KMS-11 (cell line): ENCODE measurements at regions not wholly inside any gene's neighbourhood (a gene's known extent, or its start where the extent isn't known, plus 50 kb on each side); places are given as distances from the start of the nearest gene placed in this dataset.

Source experiments
- H2AFZ ChIP-seq: fragments of 200-600 bp; sonication (generic); 2 replicates; pipeline ENCODE4 v1.6.1; 2016; ENCODE audit warnings: antibody characterized with exemption, mixed run types, low read depth
- H3K27ac ChIP-seq: fragments of 200-600 bp; sonication (generic); 2 replicates; pipeline ENCODE4 v1.6.1; 2016; ENCODE audit warnings: mild to moderate bottlenecking, mixed run types
- H3K27me3 ChIP-seq: fragments of 200-600 bp; sonication (generic); 2 replicates; pipeline ENCODE4 v1.6.1; 2017; ENCODE audit warnings: mild to moderate bottlenecking, low read depth, mixed run types, moderate library complexity; ENCODE audit not compliant: insufficient read depth
- H3K36me3 ChIP-seq: fragments of 200-600 bp; sonication (generic); 2 replicates; pipeline ENCODE4 v1.6.1; 2017; ENCODE audit warnings: mild to moderate bottlenecking, mixed run types; ENCODE audit not compliant: insufficient read depth
- H3K4me1 ChIP-seq: fragments of 200-600 bp; sonication (generic); 2 replicates; pipeline ENCODE4 v1.6.1; 2016; ENCODE audit warnings: mild to moderate bottlenecking, low read depth, mixed run types; ENCODE audit not compliant: poor library complexity, severe bottlenecking
- H3K4me2 ChIP-seq: fragments of 200-600 bp; sonication (generic); 2 replicates; pipeline ENCODE4 v1.7.0; 2016; ENCODE audit warnings: mild to moderate bottlenecking, mixed run types
- H3K4me3 ChIP-seq: fragments of 200-600 bp; sonication (generic); IDR thresholded peaks from 2 replicates; pipeline ENCODE4 v1.6.1; 2017; ENCODE audit warnings: low read depth, low read length, mixed read lengths; ENCODE audit not compliant: insufficient read depth
- H3K79me2 ChIP-seq: fragments of 200-600 bp; sonication (generic); 2 replicates; pipeline ENCODE4 v1.6.1; 2016; ENCODE audit warnings: low read depth, mixed run types; ENCODE audit not compliant: insufficient read depth
- H3K9ac ChIP-seq: fragments of 200-600 bp; sonication (generic); 2 replicates; pipeline ENCODE4 v1.6.1; 2016; ENCODE audit warnings: mild to moderate bottlenecking, mixed run types
- H4K20me1 ChIP-seq: fragments of 200-600 bp; sonication (generic); 2 replicates; pipeline ENCODE4 v1.6.1; 2016; ENCODE audit warnings: mild to moderate bottlenecking, mixed run types; ENCODE audit not compliant: insufficient read depth
- CTCF ChIP-seq: fragments of 200-600 bp; sonication (generic); conservative IDR thresholded peaks from 2 replicates; pipeline ENCODE4 v1.6.1; 2017; ENCODE audit warnings: low read depth, mild to moderate bottlenecking, antibody characterized with exemption, low read length, moderate library complexity, mixed read lengths

GRCh38 chr16:79334127-79334526 lies 266.4 kb downstream of the MAF start:
- Histone ChIP-seq H3K4me3 (no peak overlapping the region), H3K4me2 (no peak overlapping the region), H2AFZ (no peak overlapping the region), H3K27me3 (no peaks in the 10 kb centered on the region), H3K36me3 (no peaks in the 10 kb centered on the region), H3K27ac (no peak overlapping the region), H3K79me2 (no peaks in the 10 kb centered on the region), H4K20me1 (no peaks in the 10 kb centered on the region), H3K4me1 (no peaks in the 10 kb centered on the region), H3K9ac (no peak overlapping the region)
- peak; percentile 35; the same call in 1 of the 2 replicates for TF ChIP-seq CTCF

GRCh38 chr16:79331066-79331465 lies 269.5 kb downstream of the MAF start:
- Histone ChIP-seq H4K20me1 (no peaks in the 10 kb centered on the region), H3K4me1 (no peaks in the 10 kb centered on the region), H3K79me2 (no peaks in the 10 kb centered on the region), H3K9ac (no peak overlapping the region), H2AFZ (no peak overlapping the region), H3K4me2 (no peak overlapping the region), H3K27me3 (no peaks in the 10 kb centered on the region), H3K36me3 (no peaks in the 10 kb centered on the region), H3K27ac (no peak overlapping the region), H3K4me3 (no peak overlapping the region)
- no peak for TF ChIP-seq CTCF

GRCh38 chr16:79329967-79330366 lies 270.6 kb downstream of the MAF start:
- Histone ChIP-seq H3K4me1 (no peaks in the 10 kb centered on the region), H3K27ac (no peak overlapping the region), H3K27me3 (no peaks in the 10 kb centered on the region), H3K4me2 (no peak overlapping the region), H3K9ac (no peak overlapping the region), H2AFZ (no peak overlapping the region), H4K20me1 (no peaks in the 10 kb centered on the region), H3K79me2 (no peaks in the 10 kb centered on the region), H3K36me3 (no peaks in the 10 kb centered on the region), H3K4me3 (no peak overlapping the region)
- TF ChIP-seq CTCF: no peak

GRCh38 chr16:79329166-79329521 lies 271.4 kb downstream of the MAF start:
- no peaks in the 10 kb centered on the region for H3K27me3 ChIP-seq
- H3K4me2 ChIP-seq: no peak overlapping the region
- no peak overlapping the region for H3K27ac ChIP-seq

More at GRCh38 chr16:79329166-79329521, 271.4 kb downstream of the MAF start:
- H2AFZ ChIP-seq: no peak overlapping the region
- H3K9ac ChIP-seq: no peak overlapping the region
- no peaks in the 10 kb centered on the region for H3K79me2 ChIP-seq
- H3K36me3 ChIP-seq: no peaks in the 10 kb centered on the region
- no peak for TF ChIP-seq CTCF
- H3K4me3 ChIP-seq: no peak overlapping the region
- no peaks in the 10 kb centered on the region for H4K20me1 ChIP-seq
- H3K4me1 ChIP-seq: no peaks in the 10 kb centered on the region
